B cell (primary cell): ENCODE measurements at regions not wholly inside any gene's neighbourhood (a gene's known extent, or its start where the extent isn't known, plus 50 kb on each side); places are given as distances from the start of the nearest gene placed in this dataset.
A peak's percentile ranks its signal among the peaks of the same experiment; 100 is the strongest.

ENCODE experiments used
- ATAC-seq: fragments of 200-7000 bp; cut with Tn5 transposase; one replicate; pipeline ENCODE4 v1.10.0; 2021; ENCODE audit warnings: low read depth, mild to moderate bottlenecking, moderate number of reproducible peaks, moderate library complexity
- CTCF ChIA-PET: fragments of 350-600 bp; sonication (Branson Sonifier 250); formaldehyde crosslinking; loops from one replicate; lab custom pipeline; 2021; ENCODE audit warnings: antibody characterized with exemption, inconsistent platforms; lab: Charles Lee
- POLR2A ChIA-PET: fragments of 350-600 bp; sonication (Branson Sonifier 250); formaldehyde crosslinking; loops from one replicate; lab custom pipeline; 2021; ENCODE audit warnings: antibody characterized with exemption; lab: Charles Lee
- DNase-seq: peaks from one replicate; pipeline ENCODE4 v3.0.0; 2013
- H2AFZ ChIP-seq: 2 replicates; pipeline ENCODE4 v1.6.1; 2012; ENCODE audit warnings: mild to moderate bottlenecking, low read depth, low read length; ENCODE audit not compliant: insufficient read depth, poor library complexity, severe bottlenecking
- H3K27ac ChIP-seq, 2 donors: 1 replicate in 1 of 2; 2 replicates in 1 of 2; pipeline ENCODE4 v1.5.1; 2012 to 2013; ENCODE audit warnings: low read length in 2 of 2, mild to moderate bottlenecking in 2 of 2, moderate library complexity in 1 of 2
- H3K27me3 ChIP-seq, 4 experiments: fragments of 200-600 bp in 1 of 4; sonication (generic) in 1 of 4; replicated peaks in 1 of 4; 1 replicate in 2 of 4; 2 replicates in 2 of 4; pipeline versions ENCODE4 v1.6.1 to v1.7.0; 2013 to 2016; ENCODE audit warnings: low read length in 3 of 4, mild to moderate bottlenecking in 2 of 4, mixed read lengths in 1 of 4, moderate library complexity in 1 of 4; ENCODE audit not compliant: insufficient read depth in 4 of 4, control insufficient read depth in 3 of 4; ENCODE audit errors: control extremely low read depth in 1 of 4
- H3K36me3 ChIP-seq, 2 experiments: replicated peaks in 1 of 2; 1 replicate in 1 of 2; 2 replicates in 1 of 2; pipeline versions ENCODE4 v1.6.1 to v1.7.1; 2013; ENCODE audit warnings: low read length in 1 of 2; ENCODE audit not compliant: insufficient read depth in 2 of 2, control insufficient read depth in 1 of 2; ENCODE audit errors: control extremely low read depth in 1 of 2, extremely low read depth in 1 of 2
- H3K4me1 ChIP-seq, 2 donors: fragments of 200-600 bp in 1 of 2; sonication (generic) in 1 of 2; 1 replicate in 1 of 2; 2 replicates in 1 of 2; pipeline versions ENCODE4 v1.5.1 to v1.6.1; 2013 to 2017; ENCODE audit warnings: low read length in 2 of 2; ENCODE audit not compliant: control insufficient read depth in 2 of 2, insufficient read depth in 2 of 2
- H3K4me2 ChIP-seq: replicated peaks from 2 replicates; pipeline ENCODE3; 2012; ENCODE audit warnings: mild to moderate bottlenecking, low read depth, low read length; ENCODE audit not compliant: poor library complexity, severe bottlenecking
- H3K4me3 ChIP-seq, 5 experiments: fragments of 200-600 bp in 1 of 5; sonication (generic) in 1 of 5; 1 replicate in 3 of 5; 2 replicates in 2 of 5; pipeline versions ENCODE4 v1.5.1 to v1.7.0; 2011 to 2016; ENCODE audit warnings: low read length in 4 of 5, mild to moderate bottlenecking in 4 of 5, low read depth in 2 of 5, control low read depth in 1 of 5, moderate library complexity in 1 of 5; ENCODE audit not compliant: insufficient read depth in 1 of 5; ENCODE audit errors: control extremely low read depth in 1 of 5, extremely low read depth in 1 of 5
- H3K79me2 ChIP-seq: fragments of 200-600 bp; sonication (generic); one replicate; pipeline ENCODE4 v1.6.0; 2016; ENCODE audit warnings: low read length; ENCODE audit not compliant: control insufficient read depth, insufficient read depth
- H3K9ac ChIP-seq: fragments of 200-600 bp; sonication (generic); 2 replicates; pipeline ENCODE4 v1.6.1; 2017; ENCODE audit warnings: mild to moderate bottlenecking, low read length, moderate library complexity
- H3K9me3 ChIP-seq, 3 donors: one replicate each; pipeline versions ENCODE4 v1.6.1 to v1.7.1; 2013; ENCODE audit warnings: low read length in 2 of 3; ENCODE audit not compliant: control insufficient read depth in 2 of 3, insufficient read depth in 1 of 3; ENCODE audit errors: control extremely low read depth in 1 of 3
- H4K20me1 ChIP-seq: 2 replicates; pipeline ENCODE4 v1.6.0; 2012; ENCODE audit warnings: mild to moderate bottlenecking, low read length; ENCODE audit not compliant: insufficient read depth, control insufficient read depth, poor library complexity, severe bottlenecking
- H3K27ac Mint-ChIP-seq: one replicate; pipeline ENCODE4 v1.8.0; 2021; ENCODE audit warnings: mixed read lengths
- H3K27me3 Mint-ChIP-seq: one replicate; pipeline ENCODE4 v1.8.0; 2021; ENCODE audit warnings: mixed read lengths
- H3K4me1 Mint-ChIP-seq: one replicate; pipeline ENCODE4 v1.8.0; 2021; ENCODE audit warnings: mixed read lengths
- H3K4me3 Mint-ChIP-seq: one replicate; pipeline ENCODE4 v1.8.0; 2021; ENCODE audit warnings: mixed read lengths
- H3K9me3 Mint-ChIP-seq: one replicate; pipeline ENCODE4 v1.8.0; 2022; ENCODE audit warnings: mixed read lengths; ENCODE audit not compliant: insufficient read depth
- EZH2 ChIP-seq: IDR thresholded peaks from 2 replicates; pipeline ENCODE4 v1.6.1; 2012; ENCODE audit warnings: borderline replicate concordance, low read depth, mild to moderate bottlenecking, moderate library complexity, low read length; ENCODE audit not compliant: insufficient read depth, poor library complexity, severe bottlenecking
- WGBS: methylation state at CpG from one replicate; pipeline ENCODE4 v1.1.5; 2013; ENCODE audit warnings: missing lambda C conversion rate; ENCODE audit not compliant: insufficient coverage; 5-methylcytosine and 5-hydroxymethylcytosine counted together
- intact Hi-C: fragments of 100-400 bp; cut with micrococcal nuclease; formaldehyde crosslinking; loops from one replicate; pipeline ENCODE4 v1.10.0; 2022
- TF ChIP-seq, protein P1 (sequence below): fragments of 200-600 bp; IDR thresholded peaks from one replicate; pipeline ENCODE4 v1.8.0; 2022; ENCODE audit warnings: antibody characterized with exemption, mild to moderate bottlenecking

DNA sequence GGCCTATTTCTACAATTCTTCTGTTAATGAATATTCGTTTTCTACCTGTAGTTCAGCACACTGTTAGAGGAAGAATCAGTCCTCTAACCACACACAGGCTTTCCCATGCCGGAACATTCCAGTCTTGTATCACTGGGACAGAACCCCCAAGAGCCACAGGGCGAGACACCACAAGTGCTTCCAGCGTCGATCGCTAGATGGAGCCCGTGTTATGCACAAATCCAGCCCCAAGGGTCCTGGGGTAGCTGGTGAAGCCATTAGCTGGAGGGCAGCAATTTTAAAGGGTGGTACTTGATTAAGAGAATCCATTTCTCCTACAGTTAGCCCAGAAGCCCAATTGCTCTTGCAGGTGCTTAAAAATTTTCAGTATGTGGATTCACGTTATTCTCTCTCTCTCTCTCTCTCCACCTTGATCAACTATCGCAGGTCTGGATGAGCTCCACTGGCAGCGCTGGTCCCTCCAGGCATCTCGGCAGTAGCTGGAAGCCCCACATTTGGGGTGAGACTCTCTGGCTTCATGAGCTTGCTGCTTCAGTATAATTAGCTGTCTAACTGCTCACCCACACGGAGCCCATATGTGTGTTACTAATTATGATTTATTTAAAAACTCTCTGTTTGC, 148.2 kb upstream of the SNX19 start:
- no peak overlapping the region for H2AFZ ChIP-seq
- H3K9me3 ChIP-seq: peaks cover 0 to 4% (median 0%) of the 10 kb centered on the region in 3 donors
- intact Hi-C loops: loop anchor here (5.0 kb wide), 1 partner anchor 608 kb away; no protein-coding TSS in a partner anchor
- H3K27ac ChIP-seq: no peak overlapping the region
- peaks cover 14% of the 10 kb centered on the region for H3K27me3 Mint-ChIP-seq
- ChIA-PET POLR2A (no interaction called here), CTCF (interaction anchor here (1.2 to 1.6 kb wide), 2 partner anchors 610 to 1877 kb away, joined by 5 to 10 read pairs; no protein-coding TSS in a partner anchor)
- H3K9ac ChIP-seq: no peak overlapping the region
- H3K27ac Mint-ChIP-seq: no peak overlapping the region
- TF ChIP-seq, protein P1, sequence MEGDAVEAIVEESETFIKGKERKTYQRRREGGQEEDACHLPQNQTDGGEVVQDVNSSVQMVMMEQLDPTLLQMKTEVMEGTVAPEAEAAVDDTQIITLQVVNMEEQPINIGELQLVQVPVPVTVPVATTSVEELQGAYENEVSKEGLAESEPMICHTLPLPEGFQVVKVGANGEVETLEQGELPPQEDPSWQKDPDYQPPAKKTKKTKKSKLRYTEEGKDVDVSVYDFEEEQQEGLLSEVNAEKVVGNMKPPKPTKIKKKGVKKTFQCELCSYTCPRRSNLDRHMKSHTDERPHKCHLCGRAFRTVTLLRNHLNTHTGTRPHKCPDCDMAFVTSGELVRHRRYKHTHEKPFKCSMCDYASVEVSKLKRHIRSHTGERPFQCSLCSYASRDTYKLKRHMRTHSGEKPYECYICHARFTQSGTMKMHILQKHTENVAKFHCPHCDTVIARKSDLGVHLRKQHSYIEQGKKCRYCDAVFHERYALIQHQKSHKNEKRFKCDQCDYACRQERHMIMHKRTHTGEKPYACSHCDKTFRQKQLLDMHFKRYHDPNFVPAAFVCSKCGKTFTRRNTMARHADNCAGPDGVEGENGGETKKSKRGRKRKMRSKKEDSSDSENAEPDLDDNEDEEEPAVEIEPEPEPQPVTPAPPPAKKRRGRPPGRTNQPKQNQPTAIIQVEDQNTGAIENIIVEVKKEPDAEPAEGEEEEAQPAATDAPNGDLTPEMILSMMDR: peak; percentile 50
- TF ChIP-seq EZH2: no peak
- H4K20me1 ChIP-seq: no peaks in the 10 kb centered on the region
- no peaks in the 10 kb centered on the region for H3K36me3 ChIP-seq
- no peaks in the 10 kb centered on the region for H3K79me2 ChIP-seq
- no peaks in the 10 kb centered on the region for H3K9me3 Mint-ChIP-seq
- no peaks in the 10 kb centered on the region for H3K4me1 ChIP-seq
- WGBS: 44% methylated on average over 7 of the region's 12 CpGs
- DNase-seq (peak; percentile 9), ATAC-seq (no peak)
- no peak overlapping the region for H3K4me3 Mint-ChIP-seq
- H3K4me2 ChIP-seq: no peak overlapping the region
- H3K4me1 Mint-ChIP-seq: no peaks in the 10 kb centered on the region
- peaks cover 0 to 3% (median 0%) of the 10 kb centered on the region in 4 experiments for H3K27me3 ChIP-seq
- H3K4me3 ChIP-seq: no peak overlapping the region
